ENCODE measurements at regions not wholly inside any gene's neighbourhood (a gene's known extent, or its start where the extent isn't known, plus 50 kb on each side); places are given as distances from the start of the nearest gene placed in this dataset.
A peak's percentile ranks its signal among the peaks of the same experiment; 100 is the strongest.

- H3K4me1 ChIP-seq (ENCODE audit: control insufficient read depth in 1 of 2, insufficient read depth in 2 of 2, low read length in 2 of 2): peaks cover 3 to 6% of the 10 kb centered on the region in 2 donors
- WGBS, 2 donors: 47 to 53% methylated on average over 5 of the region's 5 CpGs
- no peaks in the 10 kb centered on the region for H3K27me3 ChIP-seq (ENCODE audit: control insufficient read depth in 1 of 2, insufficient read depth in 2 of 2, low read length in 1 of 2)
- intact Hi-C loops (cut with DNase I): loop anchor here in 1 of 2 donors (2.0 kb wide), 1 partner anchor 15 kb away; no protein-coding TSS in a partner anchor
- ATAC-seq (ENCODE audit: low FRiP score): no peak
- no peak for DNase-seq
- H3K9me3 ChIP-seq (ENCODE audit: control insufficient read depth, low read length): no peaks in the 10 kb centered on the region
- no peak overlapping the region for H3K4me3 ChIP-seq (ENCODE audit: low read length in 2 of 2)
- H3K27ac ChIP-seq (ENCODE audit: low read depth in 1 of 2, low read length in 2 of 2): peak overlapping the region; percentile 79 to 91
- H3K36me3 ChIP-seq (ENCODE audit: control insufficient read depth in 1 of 2, insufficient read depth in 2 of 2, low read length in 1 of 2): no peaks in the 10 kb centered on the region
Observed at GRCh38 chr3:150251187-150252062, 156.7 kb upstream of the TSC22D2 start.

- WGBS, 2 donors: 86 to 89% methylated on average over 7 of the region's 7 CpGs
Observed at GRCh38 chr3:150249779-150250470, 158.2 kb upstream of the TSC22D2 start.

GRCh38 chr3:150248888-150249681, 159.0 kb upstream of the TSC22D2 start:
- ATAC-seq (ENCODE audit: low FRiP score) (no peak), DNase-seq (no peak)
- H3K36me3 ChIP-seq (ENCODE audit: control insufficient read depth in 1 of 2, insufficient read depth in 2 of 2, low read length in 1 of 2): no peaks in the 10 kb centered on the region
- no peaks in the 10 kb centered on the region for H3K9me3 ChIP-seq (ENCODE audit: control insufficient read depth, low read length)
- peaks cover 0 to 3% of the 10 kb centered on the region in 2 donors for H3K4me1 ChIP-seq (ENCODE audit: control insufficient read depth in 1 of 2, insufficient read depth in 2 of 2, low read length in 2 of 2)
- WGBS, 2 donors: 74 to 76% methylated on average over 4 of the region's 4 CpGs
- no peak overlapping the region for H3K4me3 ChIP-seq (ENCODE audit: low read length in 2 of 2)
- intact Hi-C loops (cut with DNase I): no loop called here
- H3K27me3 ChIP-seq (ENCODE audit: control insufficient read depth in 1 of 2, insufficient read depth in 2 of 2, low read length in 1 of 2): no peaks in the 10 kb centered on the region
- H3K27ac ChIP-seq (ENCODE audit: low read depth in 1 of 2, low read length in 2 of 2): no peak overlapping the region

More at GRCh38 chr3:150249779-150250470, 158.2 kb upstream of the TSC22D2 start:
- ATAC-seq (ENCODE audit: low FRiP score) (no peak), DNase-seq (no peak)
- H3K27me3 ChIP-seq (ENCODE audit: control insufficient read depth in 1 of 2, insufficient read depth in 2 of 2, low read length in 1 of 2): no peaks in the 10 kb centered on the region
- no peak overlapping the region for H3K27ac ChIP-seq (ENCODE audit: low read depth in 1 of 2, low read length in 2 of 2)
- H3K4me1 ChIP-seq (ENCODE audit: control insufficient read depth in 1 of 2, insufficient read depth in 2 of 2, low read length in 2 of 2): peaks cover 0 to 3% of the 10 kb centered on the region in 2 donors
- H3K9me3 ChIP-seq (ENCODE audit: control insufficient read depth, low read length): no peaks in the 10 kb centered on the region
- intact Hi-C loops (cut with DNase I): loop anchor here in 1 of 2 donors (2.0 kb wide), 1 partner anchor 13 kb away; no protein-coding TSS in a partner anchor
- H3K4me3 ChIP-seq (ENCODE audit: low read length in 2 of 2): no peak overlapping the region
- H3K36me3 ChIP-seq (ENCODE audit: control insufficient read depth in 1 of 2, insufficient read depth in 2 of 2, low read length in 1 of 2): no peaks in the 10 kb centered on the region

- no peaks in the 10 kb centered on the region for H3K27me3 ChIP-seq (ENCODE audit: control insufficient read depth in 1 of 2, insufficient read depth in 2 of 2, low read length in 1 of 2)
- ATAC-seq (ENCODE audit: low FRiP score): no peak
- H3K36me3 ChIP-seq (ENCODE audit: control insufficient read depth in 1 of 2, insufficient read depth in 2 of 2, low read length in 1 of 2): no peaks in the 10 kb centered on the region
- H3K4me3 ChIP-seq (ENCODE audit: low read length in 2 of 2): no peak overlapping the region
- H3K4me1 ChIP-seq (ENCODE audit: control insufficient read depth in 1 of 2, insufficient read depth in 2 of 2, low read length in 2 of 2): peaks cover 0 to 3% of the 10 kb centered on the region in 2 donors
- DNase-seq: no peak
- 57 to 65% methylated on average over 5 of the region's 5 CpGs for WGBS, 2 donors
- intact Hi-C loops (cut with DNase I): no loop called here
- no peak overlapping the region for H3K27ac ChIP-seq (ENCODE audit: low read depth in 1 of 2, low read length in 2 of 2)
- H3K9me3 ChIP-seq (ENCODE audit: control insufficient read depth, low read length): no peaks in the 10 kb centered on the region
Observed at GRCh38 chr3:150248116-150248887, 159.8 kb upstream of the TSC22D2 start.

GRCh38 chr3:150247441-150247840, 160.7 kb upstream of the TSC22D2 start:
- intact Hi-C loops (cut with DNase I): no loop called here
- Histone ChIP-seq H3K4me1 (ENCODE audit: control insufficient read depth in 1 of 2, insufficient read depth in 2 of 2, low read length in 2 of 2) (peaks cover 0 to 3% of the 10 kb centered on the region in 2 donors), H3K36me3 (ENCODE audit: control insufficient read depth in 1 of 2, insufficient read depth in 2 of 2, low read length in 1 of 2) (no peaks in the 10 kb centered on the region), H3K4me3 (ENCODE audit: low read length in 2 of 2) (no peak overlapping the region), H3K9me3 (ENCODE audit: control insufficient read depth, low read length) (no peaks in the 10 kb centered on the region), H3K27ac (ENCODE audit: low read depth in 1 of 2, low read length in 2 of 2) (no peak overlapping the region), H3K27me3 (ENCODE audit: control insufficient read depth in 1 of 2, insufficient read depth in 2 of 2, low read length in 1 of 2) (no peaks in the 10 kb centered on the region)
- DNase-seq: no peak
- 97 to 100% methylated on average over 6 of the region's 6 CpGs for WGBS, 2 donors
- ATAC-seq (ENCODE audit: low FRiP score): no peak

GRCh38 chr3:150243466-150243865, 164.6 kb upstream of the TSC22D2 start:
- intact Hi-C loops (cut with DNase I): no loop called here
- 71 to 83% methylated on average over 3 of the region's 3 CpGs for WGBS, 2 donors
- no peak for DNase-seq
- Histone ChIP-seq H3K9me3 (ENCODE audit: control insufficient read depth, low read length) (no peaks in the 10 kb centered on the region), H3K4me3 (ENCODE audit: low read length in 2 of 2) (no peak overlapping the region), H3K27me3 (ENCODE audit: control insufficient read depth in 1 of 2, insufficient read depth in 2 of 2, low read length in 1 of 2) (no peaks in the 10 kb centered on the region), H3K4me1 (ENCODE audit: control insufficient read depth in 1 of 2, insufficient read depth in 2 of 2, low read length in 2 of 2) (no peaks in the 10 kb centered on the region), H3K27ac (ENCODE audit: low read depth in 1 of 2, low read length in 2 of 2) (no peak overlapping the region), H3K36me3 (ENCODE audit: control insufficient read depth in 1 of 2, insufficient read depth in 2 of 2, low read length in 1 of 2) (no peaks in the 10 kb centered on the region)
- no peak for ATAC-seq (ENCODE audit: low FRiP score)

- no peak for ATAC-seq (ENCODE audit: low FRiP score)
- H3K27ac ChIP-seq (ENCODE audit: low read depth in 1 of 2, low read length in 2 of 2): no peak overlapping the region
- no peaks in the 10 kb centered on the region for H3K27me3 ChIP-seq (ENCODE audit: control insufficient read depth in 1 of 2, insufficient read depth in 2 of 2, low read length in 1 of 2)
- peaks cover 0 to 7% of the 10 kb centered on the region in 2 donors for H3K4me1 ChIP-seq (ENCODE audit: control insufficient read depth in 1 of 2, insufficient read depth in 2 of 2, low read length in 2 of 2)
- intact Hi-C loops (cut with DNase I): no loop called here
- H3K4me3 ChIP-seq (ENCODE audit: low read length in 2 of 2): no peak overlapping the region
- WGBS, 2 donors: 97 to 98% methylated on average over 3 of the region's 3 CpGs
- no peaks in the 10 kb centered on the region for H3K36me3 ChIP-seq (ENCODE audit: control insufficient read depth in 1 of 2, insufficient read depth in 2 of 2, low read length in 1 of 2)
- H3K9me3 ChIP-seq (ENCODE audit: control insufficient read depth, low read length): no peaks in the 10 kb centered on the region
- no peak for DNase-seq
Observed at GRCh38 chr3:150242220-150242936, 165.7 kb upstream of the TSC22D2 start.
